ENCODE measurements at regions not wholly inside any gene's neighbourhood (a gene's known extent, or its start where the extent isn't known, plus 50 kb on each side); places are given as distances from the start of the nearest gene placed in this dataset.

GRCh38 chr1:58391514-58391913, 155.0 kb downstream of the OMA1 start:
- TF ChIP-seq, protein P1, sequence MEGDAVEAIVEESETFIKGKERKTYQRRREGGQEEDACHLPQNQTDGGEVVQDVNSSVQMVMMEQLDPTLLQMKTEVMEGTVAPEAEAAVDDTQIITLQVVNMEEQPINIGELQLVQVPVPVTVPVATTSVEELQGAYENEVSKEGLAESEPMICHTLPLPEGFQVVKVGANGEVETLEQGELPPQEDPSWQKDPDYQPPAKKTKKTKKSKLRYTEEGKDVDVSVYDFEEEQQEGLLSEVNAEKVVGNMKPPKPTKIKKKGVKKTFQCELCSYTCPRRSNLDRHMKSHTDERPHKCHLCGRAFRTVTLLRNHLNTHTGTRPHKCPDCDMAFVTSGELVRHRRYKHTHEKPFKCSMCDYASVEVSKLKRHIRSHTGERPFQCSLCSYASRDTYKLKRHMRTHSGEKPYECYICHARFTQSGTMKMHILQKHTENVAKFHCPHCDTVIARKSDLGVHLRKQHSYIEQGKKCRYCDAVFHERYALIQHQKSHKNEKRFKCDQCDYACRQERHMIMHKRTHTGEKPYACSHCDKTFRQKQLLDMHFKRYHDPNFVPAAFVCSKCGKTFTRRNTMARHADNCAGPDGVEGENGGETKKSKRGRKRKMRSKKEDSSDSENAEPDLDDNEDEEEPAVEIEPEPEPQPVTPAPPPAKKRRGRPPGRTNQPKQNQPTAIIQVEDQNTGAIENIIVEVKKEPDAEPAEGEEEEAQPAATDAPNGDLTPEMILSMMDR (conservative IDR thresholded peaks at IDR 0.05) = no peak
- H3K36me3 Mint-ChIP-seq (ENCODE audit: low read depth) = no peaks in the 10 kb centered on the region
- DNase-seq = peak; percentile 20

GRCh38 chr1:58391056-58391455, 155.5 kb downstream of the OMA1 start:
- peak; percentile 48 for DNase-seq
- no peak overlapping the region for H3K4me3 ChIP-seq (ENCODE audit: low read length)
- no peaks in the 10 kb centered on the region for H3K27me3 ChIP-seq (ENCODE audit: control insufficient read depth, insufficient read depth, low read length, poor library complexity, severe bottlenecking)
- Mint-ChIP-seq H3K4me1 (peaks cover 15% of the 10 kb centered on the region), H3K9me3 (no peaks in the 10 kb centered on the region), H3K36me3 (ENCODE audit: low read depth) (no peaks in the 10 kb centered on the region), H3K4me3 (no peak overlapping the region), H3K27me3 (ENCODE audit: insufficient read depth) (no peaks in the 10 kb centered on the region), H3K27ac (no peak overlapping the region)
- no peak overlapping the region for H3K27ac ChIP-seq (ENCODE audit: low read depth, low read length)
- no peaks in the 10 kb centered on the region for H3K36me3 ChIP-seq (ENCODE audit: control insufficient read depth, insufficient read depth, low read length)
- H3K9ac ChIP-seq (ENCODE audit: extremely low read depth, low read length, poor library complexity, severe bottlenecking) = no peak overlapping the region
- peaks cover 3% of the 10 kb centered on the region for H3K4me1 ChIP-seq (ENCODE audit: control insufficient read depth, insufficient read depth, low read length)
- no peaks in the 10 kb centered on the region for H3K9me3 ChIP-seq (ENCODE audit: control insufficient read depth, low read length)
- TF ChIP-seq, protein P1 (conservative IDR thresholded peaks at IDR 0.05) = no peak
- 92 to 100% methylated on average over 2 to 5 of the region's 5 CpGs for WGBS, 2 experiments (ENCODE audit: insufficient coverage in 1 of 2, insufficient read length in 1 of 2)

More at GRCh38 chr1:58391514-58391913, 155.0 kb downstream of the OMA1 start:
- Mint-ChIP-seq H3K27ac (no peak overlapping the region), H3K4me3 (no peak overlapping the region), H3K4me1 (peaks cover 19% of the 10 kb centered on the region), H3K9me3 (no peaks in the 10 kb centered on the region), H3K27me3 (ENCODE audit: insufficient read depth) (no peaks in the 10 kb centered on the region)
- peaks cover 3% of the 10 kb centered on the region for H3K4me1 ChIP-seq (ENCODE audit: control insufficient read depth, insufficient read depth, low read length)
- no peak overlapping the region for H3K9ac ChIP-seq (ENCODE audit: extremely low read depth, low read length, poor library complexity, severe bottlenecking)
- no peak overlapping the region for H3K27ac ChIP-seq (ENCODE audit: low read depth, low read length)
- no peaks in the 10 kb centered on the region for H3K36me3 ChIP-seq (ENCODE audit: control insufficient read depth, insufficient read depth, low read length)
- H3K9me3 ChIP-seq (ENCODE audit: control insufficient read depth, low read length) = no peaks in the 10 kb centered on the region
- WGBS, 2 experiments (ENCODE audit: insufficient coverage in 1 of 2, insufficient read length in 1 of 2) = 90 to 100% methylated on average over 1 to 3 of the region's 3 CpGs
- H3K27me3 ChIP-seq (ENCODE audit: control insufficient read depth, insufficient read depth, low read length, poor library complexity, severe bottlenecking) = no peaks in the 10 kb centered on the region
- no peak overlapping the region for H3K4me3 ChIP-seq (ENCODE audit: low read length)

- no peak overlapping the region for H3K9ac ChIP-seq (ENCODE audit: extremely low read depth, low read length, poor library complexity, severe bottlenecking)
- H3K36me3 ChIP-seq (ENCODE audit: control insufficient read depth, insufficient read depth, low read length) = no peaks in the 10 kb centered on the region
- H3K27ac ChIP-seq (ENCODE audit: low read depth, low read length) = no peak overlapping the region
- Mint-ChIP-seq H3K27ac (no peak overlapping the region), H3K9me3 (no peaks in the 10 kb centered on the region), H3K4me3 (no peak overlapping the region), H3K27me3 (ENCODE audit: insufficient read depth) (no peaks in the 10 kb centered on the region), H3K36me3 (ENCODE audit: low read depth) (no peaks in the 10 kb centered on the region), H3K4me1 (peaks cover 15% of the 10 kb centered on the region)
- no peaks in the 10 kb centered on the region for H3K9me3 ChIP-seq (ENCODE audit: control insufficient read depth, low read length)
- DNase-seq = peak; percentile 33
- 76% methylated on average over 1 of the region's 1 CpG; no CpG with 5 or more reads in 1 of the 2 experiments for WGBS, 2 experiments (ENCODE audit: insufficient coverage in 1 of 2, insufficient read length in 1 of 2)
- H3K4me3 ChIP-seq (ENCODE audit: low read length) = no peak overlapping the region
- no peaks in the 10 kb centered on the region for H3K27me3 ChIP-seq (ENCODE audit: control insufficient read depth, insufficient read depth, low read length, poor library complexity, severe bottlenecking)
- H3K4me1 ChIP-seq (ENCODE audit: control insufficient read depth, insufficient read depth, low read length) = peaks cover 3% of the 10 kb centered on the region
- TF ChIP-seq, protein P1 (conservative IDR thresholded peaks at IDR 0.05) = no peak
These were observed 156.4 kb downstream of the OMA1 start for GRCh38 chr1:58390091-58390490.
